Heart right ventricle (tissue), 16 donors: ENCODE measurements at regions not wholly inside any gene's neighbourhood (a gene's known extent, or its start where the extent isn't known, plus 50 kb on each side); places are given as distances from the start of the nearest gene placed in this dataset.
"Not testable (repeated sequence)": the region's sequence is repeated elsewhere in the genome, so short reads cannot be mapped to it uniquely, and the experiment has no call there.

Source experiments
- ATAC-seq, 8 donors: fragments of 200-7000 bp; cut with Tn5 transposase; one replicate each; pipeline ENCODE4 v1.9.1; 2020; ENCODE audit warnings: mild to moderate bottlenecking in 8 of 8, moderate library complexity in 8 of 8, moderate number of reproducible peaks in 1 of 8
- DNase-seq, 2 donors: peaks; one replicate each; pipeline ENCODE4 v3.0.0-alpha.2; 2020
- H3K27ac ChIP-seq, 10 donors: fragments of 200-600 bp; sonication (generic) in 2 of 10; one replicate each; pipeline versions ENCODE4 v1.5.0 to v1.8.0; 2020 to 2022; ENCODE audit warnings: mild to moderate bottlenecking in 3 of 10
- H3K27me3 ChIP-seq, 7 donors: fragments of 200-600 bp; one replicate each; pipeline ENCODE4 v1.8.0; 2021 to 2022; ENCODE audit warnings: mild to moderate bottlenecking in 2 of 7
- H3K36me3 ChIP-seq, 9 donors: fragments of 200-600 bp; sonication (generic) in 1 of 9; one replicate each; pipeline versions ENCODE4 v1.5.0 to v1.8.0; 2020 to 2022; ENCODE audit warnings: mild to moderate bottlenecking in 2 of 9
- H3K4me1 ChIP-seq, 9 donors: fragments of 200-600 bp; sonication (generic) in 1 of 9; one replicate each; pipeline versions ENCODE4 v1.5.0 to v1.8.0; 2020 to 2022; ENCODE audit warnings: mild to moderate bottlenecking in 4 of 9
- H3K4me3 ChIP-seq, 10 donors: fragments of 200-600 bp; sonication (generic) in 2 of 10; one replicate each; pipeline versions ENCODE4 v1.5.0 to v1.8.0; 2020 to 2022; ENCODE audit warnings: mild to moderate bottlenecking in 7 of 10, moderate library complexity in 2 of 10
- H3K9me3 ChIP-seq, 11 donors: fragments of 200-600 bp in 10 of 11; sonication (generic) in 2 of 11; one replicate each; pipeline versions ENCODE4 v1.5.0 to v1.8.0; 2013 to 2022; ENCODE audit warnings: mild to moderate bottlenecking in 2 of 11, control low read depth in 1 of 11, moderate library complexity in 1 of 11
- CTCF ChIP-seq, 9 donors: fragments of 200-600 bp; sonication (generic) in 2 of 9; IDR thresholded peaks; one replicate each; pipeline versions ENCODE4 v1.5.0 to v1.8.0; 2021 to 2022; ENCODE audit warnings: antibody characterized with exemption in 9 of 9, mild to moderate bottlenecking in 5 of 9, moderate library complexity in 1 of 9
- WGBS, 2 donors: extraction: QIAGEN DNeasy Blood & Tissue Kit; methylation state at CpG; one replicate each; pipeline ENCODE4 v1.1.7; 2013; ENCODE audit warnings: inconsistent platforms in 1 of 2; 5-methylcytosine and 5-hydroxymethylcytosine counted together
- intact Hi-C, 10 donors: fragments of 100-400 bp; cut with DNase I; formaldehyde crosslinking; loops; one replicate each; pipeline versions ENCODE4 v1.11.1 to v1.14.2; 2022
- donor health status: Arrhythmogenic right ventricular cardiomyopathy.
- donor health status: ischemic (EF 13 %, LVEDD 7.1; RV severe dilation, severe dysfunction).
- donor health status: healthy with polysubstance abuse.
- donor health status: DM: no; HTN: yes; CAD: no.
- donor health status: DM: no; HTN: no; CAD: no.
- donor health status: ischemic (EF 25% LVEDD 6.9; RV normal size, moderate dysfunction).
- donor health status: ischemic (EF 25% LVEDD 5.7; RV mildly dilated, moderate dysfunction).
- donor health status: healthy.
- donor health status: DM: yes; HTN: yes; CAD: no.
- donor health status: Ischemic cardiomyopathy.
- donor health status: ischemic (EF 35%, LVEDD 5.7; RV mildly dilated, moderate dysfunction).
- donor health status: nonischemic (EF 11% LVEDD 7.7; RV severe dilation, severe dysfunction).
- donor health status: DM: yes; HTN: yes; CAD: no.
- donor health status: PGD.
- donor health status: ischemic (EF 29% LVEDD 5.4; RV normal size, mild dysfunction).
- donor health status: nonischemic (EF 23%, LVEDD 6.1; RV moderate dilation, normal function).

GRCh38 chr18:22709288-22710060 is 223.7 kb upstream of the RBBP8 start:
- Histone ChIP-seq H3K36me3 (no peaks in the 10 kb centered on the region), H3K4me3 (no peak overlapping the region), H3K27me3 (no peaks in the 10 kb centered on the region), H3K4me1 (peaks cover 0 to 42% (median 24%) of the 10 kb centered on the region in 9 donors), H3K9me3 (peaks cover 0 to 5% (median 0%) of the 10 kb centered on the region in 11 donors), H3K27ac (peak overlapping the region in 1 of 10 donors; percentile 80)
- DNase-seq (no peak), ATAC-seq (peak in 2 of 8 donors; percentile 7 to 16)
- TF ChIP-seq CTCF (IDR thresholded peaks at IDR 0.05): no peak
- 77 to 85% methylated on average over 5 of the region's 5 CpGs for WGBS, 2 donors
- intact Hi-C loops: loop anchor here in 5 of 10 donors (10.0 kb wide), 8 partner anchors 105 to 815 kb away; partner anchors contain the start of gene GATA6 (in 1 of the 5)

- WGBS, 2 donors: 33 to 37% methylated on average over 5 of the region's 5 CpGs
- intact Hi-C loops: no loop called here
- peak in 1 of 8 donors; percentile 3 for ATAC-seq
Measured at GRCh38 chr18:22710673-22711191, 222.4 kb upstream of the RBBP8 start.

GRCh38 chr18:22711192-22711685 is 221.9 kb upstream of the RBBP8 start:
- Histone ChIP-seq H3K4me3 (peak overlapping the region in 9 of 10 donors; percentile 21 to 57 (median 43)), H3K27ac (peak overlapping the region in 6 of 10 donors; percentile 31 to 80 (median 61)), H3K9me3 (peaks cover 0 to under 1% (median 0%) of the 10 kb centered on the region in 11 donors), H3K36me3 (no peaks in the 10 kb centered on the region), H3K4me1 (peaks cover 0 to 39% (median 22%) of the 10 kb centered on the region in 9 donors), H3K27me3 (no peaks in the 10 kb centered on the region)
- peak; percentile 54 to 85 (median 75) for ATAC-seq
- intact Hi-C loops: no loop called here
- 29 to 31% methylated on average over 7 of the region's 7 CpGs for WGBS, 2 donors
- TF ChIP-seq CTCF (IDR thresholded peaks at IDR 0.05): no peak
- peak; percentile 27 to 49 for DNase-seq

More at GRCh38 chr18:22710673-22711191, 222.4 kb upstream of the RBBP8 start:
- Histone ChIP-seq H3K4me1 (peaks cover 0 to 39% (median 22%) of the 10 kb centered on the region in 9 donors), H3K9me3 (peaks cover 0 to 5% (median 0%) of the 10 kb centered on the region in 11 donors), H3K4me3 (peak overlapping the region in 9 of 10 donors; percentile 21 to 57 (median 43)), H3K36me3 (no peaks in the 10 kb centered on the region), H3K27ac (peak overlapping the region in 6 of 10 donors; percentile 31 to 80 (median 61)), H3K27me3 (no peaks in the 10 kb centered on the region)
- no peak for TF ChIP-seq CTCF (IDR thresholded peaks at IDR 0.05)
- no peak for DNase-seq

DNA sequence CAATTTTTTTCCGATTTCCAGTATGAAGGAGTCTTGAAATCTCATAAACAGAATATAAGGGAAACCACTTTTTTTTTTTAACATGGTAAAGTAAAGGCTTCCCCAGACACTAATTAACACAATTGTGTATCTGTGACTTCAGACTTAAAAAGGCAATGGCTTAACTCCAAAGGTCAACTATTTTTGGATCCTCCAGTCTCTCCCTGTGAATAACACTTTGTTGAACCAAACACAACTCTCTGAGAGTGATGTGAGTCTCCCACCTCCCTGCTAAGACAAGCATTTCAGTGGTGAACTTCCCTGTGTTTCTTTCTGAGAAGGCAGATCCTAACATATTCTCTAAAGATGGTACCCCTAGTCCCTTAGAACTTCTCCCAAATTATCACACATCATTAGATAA is 219.6 kb upstream of the RBBP8 start:
- DNase-seq (no peak), ATAC-seq (peak in 5 of 8 donors; percentile 37 to 63 (median 48))
- no peaks in the 10 kb centered on the region for H3K36me3 ChIP-seq
- intact Hi-C loops: no loop called here
- no peak for TF ChIP-seq CTCF (IDR thresholded peaks at IDR 0.05)
- H3K27me3 ChIP-seq: no peaks in the 10 kb centered on the region
- peak overlapping the region in 3 of 10 donors; percentile 3 to 23 (median 22) for H3K27ac ChIP-seq
- no peaks in the 10 kb centered on the region for H3K9me3 ChIP-seq
- no peak overlapping the region for H3K4me3 ChIP-seq
- WGBS, 2 donors: 47 to 63% methylated on average over 1 of the region's 1 CpG
- peaks cover 0 to 31% (median 22%) of the 10 kb centered on the region in 9 donors for H3K4me1 ChIP-seq

GRCh38 chr18:22717536-22717935 is 215.6 kb upstream of the RBBP8 start:
- H3K9me3 ChIP-seq, ATAC-seq, H3K36me3 ChIP-seq, intact Hi-C loops, H3K27ac ChIP-seq, DNase-seq, H3K4me3 ChIP-seq, H3K27me3 ChIP-seq: not testable (repeated sequence)
- WGBS, 2 donors: 94 to 96% methylated on average over 7 of the region's 7 CpGs
- peaks cover 0 to 14% (median 11%) of the 10 kb centered on the region in 9 donors for H3K4me1 ChIP-seq
